HepG2 (cell line): ENCODE measurements at regions not wholly inside any gene's neighbourhood (a gene's known extent, or its start where the extent isn't known, plus 50 kb on each side); places are given as distances from the start of the nearest gene placed in this dataset.

Source experiments
- ATAC-seq: fragments of 200-7000 bp; cut with Tn5 transposase; 3 replicates; pipeline ENCODE4 v1.9.1; 2020; ENCODE audit warnings: mild to moderate bottlenecking, moderate library complexity
- BruUV-seq: library from RNA; stranded (reverse); fragments of 400-500 nt; replicated peaks from 2 replicates; lab custom pipeline; 2021; lab: Mats Ljungman, UMichigan
- CTCF ChIA-PET: fragments of 300-600 bp; formaldehyde crosslinking; extraction: SDS; loops from one replicate; lab custom pipeline; 2021; ENCODE audit warnings: low total read pairs, inconsistent platforms, low intra/inter-chr PET ratio; lab: Yijun Ruan, JAX
- POLR2A ChIA-PET: fragments of 350-600 bp; sonication (Branson Sonifier 250); formaldehyde crosslinking; loops from one replicate; lab custom pipeline; 2020; ENCODE audit warnings: antibody characterized with exemption, inconsistent platforms; lab: Yijun Ruan, JAX
- DNase-seq: peaks from one replicate; pipeline ENCODE4 v3.0.0-alpha.2; 2015; ENCODE audit warnings: low spot score
- FAIRE-seq: peaks from 3 replicates; lab custom pipeline; 2011; peaks lifted over from hg19 to GRCh38; lab: Jason Lieb, UNC
- H2AFZ ChIP-seq: one replicate; pipeline ENCODE4 v1.6.1; 2011; ENCODE audit warnings: low read length, inconsistent platforms
- H3K27ac ChIP-seq: fragments of 300-600 bp; 3 replicates; pipeline ENCODE4 v1.8.0; 2011; ENCODE audit warnings: mixed run types, mild to moderate bottlenecking, mixed read lengths, low read length, inconsistent platforms; ENCODE audit not compliant: insufficient read depth; ENCODE audit errors: extremely low read length
- H3K27me3 ChIP-seq, 2 experiments: fragments of 200-600 bp in 1 of 2; 2 replicates in 1 of 2; 3 replicates in 1 of 2; pipeline versions ENCODE4 v1.6.0 to v1.8.0; 2011; ENCODE audit warnings: low read length in 2 of 2, mild to moderate bottlenecking in 2 of 2, moderate library complexity in 2 of 2, inconsistent platforms in 1 of 2; ENCODE audit not compliant: insufficient read depth in 2 of 2, control insufficient read depth in 1 of 2
- H3K36me3 ChIP-seq, 2 experiments: fragments of 200-600 bp in 1 of 2; replicated peaks in 1 of 2; 2 replicates in 1 of 2; 3 replicates in 1 of 2; pipeline versions ENCODE4 v1.5.1 to v1.8.0; 2011; ENCODE audit warnings: low read length in 2 of 2, inconsistent platforms in 1 of 2; ENCODE audit not compliant: insufficient read depth in 2 of 2, control insufficient read depth in 1 of 2
- H3K4me1 ChIP-seq: 2 replicates; pipeline ENCODE4 v1.5.1; 2012; ENCODE audit warnings: low read length, inconsistent platforms; ENCODE audit not compliant: insufficient read depth
- H3K4me2 ChIP-seq: 2 replicates; pipeline ENCODE4 v1.6.0; 2011; ENCODE audit warnings: low read depth, low read length, inconsistent platforms
- H3K4me3 ChIP-seq, 3 experiments: fragments of 200-600 bp in 1 of 3; sonication (generic), shearing (Covaris generic) in 1 of 3; replicated peaks in 1 of 3; 2 replicates each; pipeline ENCODE4 v1.5.1; 2011 to 2016; ENCODE audit warnings: low read length in 3 of 3, inconsistent platforms in 2 of 3, low read depth in 2 of 3, mild to moderate bottlenecking in 2 of 3, control low read depth in 1 of 3, mixed read lengths in 1 of 3; ENCODE audit not compliant: insufficient read depth in 1 of 3
- H3K79me2 ChIP-seq: one replicate; pipeline ENCODE4 v1.6.1; 2011; ENCODE audit warnings: low read length, inconsistent platforms; ENCODE audit not compliant: insufficient read depth
- H3K9ac ChIP-seq: 2 replicates; pipeline ENCODE4 v1.6.0; 2011; ENCODE audit warnings: mild to moderate bottlenecking, low read depth, low read length, inconsistent platforms; ENCODE audit not compliant: insufficient read depth
- H3K9me3 ChIP-seq: 2 replicates; pipeline ENCODE4 v1.5.1; 2012; ENCODE audit warnings: mild to moderate bottlenecking, low read length
- H4K20me1 ChIP-seq: 2 replicates; pipeline ENCODE4 v1.6.0; 2011; ENCODE audit warnings: inconsistent platforms, mild to moderate bottlenecking, low read length, moderate library complexity; ENCODE audit not compliant: insufficient read depth
- CEBPB ChIP-seq: IDR thresholded peaks from 2 replicates; pipeline ENCODE4 v1.6.1; 2011; ENCODE audit warnings: low read depth, low read length, improper control_type of control experiment, borderline replicate concordance
- HNRNPK ChIP-seq: fragments of 200-400 bp; formaldehyde crosslinking; IDR thresholded peaks from 2 replicates; pipeline ENCODE4 v1.6.1; 2018; ENCODE audit warnings: low read length, low read depth, moderate library complexity, mild to moderate bottlenecking; ENCODE audit not compliant: poor library complexity, severe bottlenecking
- NPAS2 ChIP-seq: sonication (generic); formaldehyde crosslinking; IDR thresholded peaks from 2 replicates; pipeline ENCODE4 v1.8.0; 2022; ENCODE audit warnings: mild to moderate bottlenecking, missing genetic modification reagents, borderline replicate concordance
- WGBS: methylation state at CpG from one replicate; pipeline ENCODE4 v1.1.6; 2017; ENCODE audit warnings: low lambda C conversion rate; 5-methylcytosine and 5-hydroxymethylcytosine counted together
- in situ Hi-C: cut with HindIII; loops from 2 replicates; pipeline ENCODE4 v1.10.0; 2017; ENCODE audit warnings: low pct_unique_long_range_greater_than_20kb; ENCODE audit not compliant: extremely low pct_ligation_motif_present
- intact Hi-C: fragments of 100-400 bp; cut with micrococcal nuclease; formaldehyde crosslinking; loops from one replicate; pipeline ENCODE4 v1.10.0; 2022; ENCODE audit not compliant: unreplicated experiment

DNA sequence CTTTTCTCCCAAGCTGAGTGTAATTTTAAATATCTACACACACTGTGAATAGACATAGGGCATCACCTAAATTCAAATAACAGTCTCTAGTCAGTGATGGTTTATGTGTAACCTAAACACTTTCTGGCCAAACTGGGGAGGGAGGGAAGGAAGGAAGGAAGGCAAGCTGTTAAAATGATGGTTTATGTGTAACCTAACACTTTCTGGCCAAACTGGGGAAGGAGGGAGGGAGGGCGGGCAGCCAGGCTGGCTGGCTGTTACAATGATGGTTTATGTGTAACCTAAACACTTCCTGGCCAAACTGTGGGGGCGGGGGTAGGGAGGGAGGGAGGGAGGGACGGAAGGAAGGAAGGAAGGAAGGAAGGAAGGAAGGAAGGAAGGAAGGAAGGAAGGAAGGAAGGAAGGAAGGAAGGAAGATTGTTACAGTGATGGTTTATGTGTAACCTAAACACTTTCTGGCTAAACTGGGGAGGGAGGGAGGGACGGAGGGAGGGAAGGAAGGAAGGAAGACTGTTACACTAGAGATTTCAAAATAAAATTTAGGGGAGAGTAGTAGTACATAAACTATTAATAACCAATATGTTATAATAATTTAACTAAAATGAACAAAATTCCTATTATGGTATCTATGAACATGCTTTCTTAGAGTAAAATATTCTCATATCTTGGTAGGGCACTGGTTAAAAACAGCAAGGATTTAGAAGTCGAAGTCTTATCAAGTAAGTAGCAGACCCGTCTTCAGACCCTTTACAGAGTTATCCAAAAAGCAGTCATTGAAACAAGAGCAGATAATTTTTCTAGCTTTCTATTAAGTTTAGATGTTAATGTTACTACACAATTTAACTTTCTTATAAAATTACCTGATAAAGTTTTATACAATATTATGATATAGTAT, 148.1 kb downstream of the LMLN start:
- FAIRE-seq (no peak), DNase-seq (no peak), ATAC-seq (no peak)
- Histone ChIP-seq H3K9ac (no peak overlapping the region), H3K9me3 (no peaks in the 10 kb centered on the region), H3K36me3 (no peaks in the 10 kb centered on the region), H2AFZ (no peak overlapping the region), H3K4me3 (no peak overlapping the region), H3K4me2 (no peak overlapping the region), H4K20me1 (no peaks in the 10 kb centered on the region), H3K79me2 (no peaks in the 10 kb centered on the region), H3K4me1 (no peaks in the 10 kb centered on the region), H3K27ac (no peak overlapping the region), H3K27me3 (peaks cover 0 to 17% of the 10 kb centered on the region in 2 experiments; a peak in 1 of 5 replicates)
- intact Hi-C loops (no loop called here), in situ Hi-C loops (no loop called here)
- WGBS: 4% methylated on average over 6 of the region's 6 CpGs
- peak; percentile 48 for TF ChIP-seq HNRNPK
- no peak for TF ChIP-seq CEBPB
- ChIA-PET POLR2A (no interaction called here), CTCF (no interaction called here)
- no TSS peak for BruUV-seq

GRCh38 chr3:198109883-198110282, 149.9 kb downstream of the LMLN start:
- POLR2A ChIA-PET: no interaction called here

More at GRCh38 chr3:198109883-198110282, 149.9 kb downstream of the LMLN start:
- Histone ChIP-seq H3K27me3 (peaks cover 0 to 26% of the 10 kb centered on the region in 2 experiments; a peak in 1 of 5 replicates), H3K79me2 (no peaks in the 10 kb centered on the region), H3K4me1 (no peaks in the 10 kb centered on the region), H3K9me3 (no peaks in the 10 kb centered on the region), H4K20me1 (no peaks in the 10 kb centered on the region), H3K9ac (no peak overlapping the region), H3K36me3 (no peaks in the 10 kb centered on the region), H3K27ac (no peak overlapping the region), H2AFZ (no peak overlapping the region), H3K4me2 (no peak overlapping the region), H3K4me3 (no peak overlapping the region)
- in situ Hi-C loops: no loop called here
- FAIRE-seq (no peak), ATAC-seq (no peak), DNase-seq (no peak)
- TF ChIP-seq NPAS2: no peak
- WGBS: 24% methylated on average over 5 of the region's 5 CpGs
- BruUV-seq: no TSS peak
- intact Hi-C loops: no loop called here
- CTCF ChIA-PET: no interaction called here
